ENCODE measurements at regions not wholly inside any gene's neighbourhood (a gene's known extent, or its start where the extent isn't known, plus 50 kb on each side); places are given as distances from the start of the nearest gene placed in this dataset.

DNA sequence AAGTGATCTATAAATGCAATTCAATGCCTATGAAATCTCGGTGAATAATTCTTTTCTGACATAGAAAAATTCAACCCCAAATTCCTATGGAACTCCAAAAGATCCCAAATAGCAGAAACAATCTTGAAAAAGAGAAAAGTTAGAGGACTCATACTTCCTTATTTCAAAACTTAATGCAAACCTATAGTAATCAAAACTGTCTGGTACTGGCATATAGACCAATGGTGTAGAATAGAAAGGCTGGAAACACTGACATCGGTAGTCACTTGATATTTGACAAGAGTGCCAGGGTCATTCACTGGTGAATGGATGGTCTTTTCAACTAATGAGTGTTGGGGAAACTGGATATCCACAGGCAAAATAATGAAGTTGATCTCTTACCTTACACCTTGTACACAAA lies 637.1 kb upstream of the PCDH9 start:
- H3K4ac ChIP-seq (ENCODE audit: low read length), result no peak overlapping the region
- H3K36me3 ChIP-seq (replicated peaks in 1 of 2; ENCODE audit: control insufficient read depth in 2 of 2, insufficient read depth in 2 of 2, low read length in 2 of 2), result no peaks in the 10 kb centered on the region

DNA sequence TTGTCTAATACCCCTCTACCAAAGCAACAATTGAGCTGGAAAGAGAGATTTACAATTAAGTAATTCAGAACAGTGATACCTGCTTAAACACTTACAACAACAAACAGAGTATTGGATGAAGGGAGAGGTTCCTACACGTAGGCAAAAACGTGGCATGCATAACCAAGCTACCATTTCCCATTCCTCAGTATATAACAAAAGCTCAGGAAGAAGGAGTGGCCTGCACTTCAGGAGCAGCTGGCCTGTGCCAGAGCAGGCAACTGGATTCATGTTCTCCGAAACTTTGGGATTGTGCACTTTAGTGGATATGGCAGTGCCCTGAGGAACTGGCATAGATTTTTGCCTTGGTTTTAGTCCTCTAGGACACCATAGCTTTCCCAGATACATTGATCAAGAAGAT lies 630.2 kb upstream of the PCDH9 start:
- Histone ChIP-seq H3K18ac (ENCODE audit: low read length) (no peak overlapping the region), H3K4me3 (ENCODE audit: low read length in 2 of 2) (no peak overlapping the region), H3K36me3 (replicated peaks in 1 of 2; ENCODE audit: control insufficient read depth in 2 of 2, insufficient read depth in 2 of 2, low read length in 2 of 2) (no peaks in the 10 kb centered on the region), H2BK12ac (ENCODE audit: low read length) (no peak overlapping the region), H3K79me1 (ENCODE audit: low read depth, low read length) (no peaks in the 10 kb centered on the region), H3K14ac (ENCODE audit: low read length) (no peak overlapping the region), H2AK5ac (ENCODE audit: low read depth, low read length) (no peak overlapping the region), H2BK15ac (ENCODE audit: low read length) (no peak overlapping the region), H3K27me3 (ENCODE audit: control insufficient read depth in 3 of 3, insufficient read depth in 3 of 3, low read depth in 1 of 3, low read length in 3 of 3) (no peaks in the 10 kb centered on the region), H3K9me3 (replicated peaks in 1 of 2; ENCODE audit: control insufficient read depth in 2 of 2, insufficient read depth in 1 of 2, low read depth in 1 of 2, low read length in 2 of 2) (peaks cover 0 to 2% of the 10 kb centered on the region in 2 donors), H2BK5ac (ENCODE audit: low read length) (no peak overlapping the region), H4K91ac (ENCODE audit: low read depth, low read length, poor library complexity) (no peak overlapping the region), H3K23ac (ENCODE audit: low read depth, low read length, poor library complexity) (no peak overlapping the region), H3K4me1 (ENCODE audit: control insufficient read depth in 2 of 2, insufficient read depth in 1 of 2, low read depth in 1 of 2, low read length in 2 of 2) (no peaks in the 10 kb centered on the region), H3K27ac (replicated peaks; ENCODE audit: low read length) (no peak overlapping the region), H2AFZ (ENCODE audit: low read length) (peak overlapping the region; percentile 84), H2BK120ac (ENCODE audit: low read depth, low read length) (no peak overlapping the region), H3K4ac (ENCODE audit: low read length) (no peak overlapping the region), H3K9ac (ENCODE audit: low read depth, low read length, poor library complexity) (no peak overlapping the region), H3K4me2 (ENCODE audit: insufficient read depth, low read length, poor library complexity, severe bottlenecking) (no peak overlapping the region), H4K8ac (ENCODE audit: low read depth, low read length) (no peak overlapping the region)
- no CpG with 5 or more reads among the region's 3 CpGs for WGBS, 2 donors (ENCODE audit: extremely low coverage in 2 of 2, insufficient read length in 2 of 2, insufficient replicate concordance in 1 of 2)
- no peak for DNase-seq (ENCODE audit: low spot score)

More for the DNA sequence above, 637.1 kb upstream of the PCDH9 start:
- no peak overlapping the region for H3K18ac ChIP-seq (ENCODE audit: low read length)
- no peak for DNase-seq (ENCODE audit: low spot score)
- H2BK5ac ChIP-seq (ENCODE audit: low read length), result no peak overlapping the region
- H3K9ac ChIP-seq (ENCODE audit: low read depth, low read length, poor library complexity), result no peak overlapping the region
- H3K4me2 ChIP-seq (ENCODE audit: insufficient read depth, low read length, poor library complexity, severe bottlenecking), result no peak overlapping the region
- H2BK12ac ChIP-seq (ENCODE audit: low read length), result no peak overlapping the region
- no CpG with 5 or more reads among the region's 2 CpGs for WGBS, 2 donors (ENCODE audit: extremely low coverage in 2 of 2, insufficient read length in 2 of 2, insufficient replicate concordance in 1 of 2)
- no peaks in the 10 kb centered on the region for H3K27me3 ChIP-seq (ENCODE audit: control insufficient read depth in 3 of 3, insufficient read depth in 3 of 3, low read depth in 1 of 3, low read length in 3 of 3)
- no peak overlapping the region for H2BK15ac ChIP-seq (ENCODE audit: low read length)
- no peak overlapping the region for H2BK120ac ChIP-seq (ENCODE audit: low read depth, low read length)
- H4K91ac ChIP-seq (ENCODE audit: low read depth, low read length, poor library complexity), result no peak overlapping the region
- H3K14ac ChIP-seq (ENCODE audit: low read length), result no peak overlapping the region
- peaks cover 0 to 8% of the 10 kb centered on the region in 2 donors for H3K9me3 ChIP-seq (replicated peaks in 1 of 2; ENCODE audit: control insufficient read depth in 2 of 2, insufficient read depth in 1 of 2, low read depth in 1 of 2, low read length in 2 of 2)
- no peaks in the 10 kb centered on the region for H3K4me1 ChIP-seq (ENCODE audit: control insufficient read depth in 2 of 2, insufficient read depth in 1 of 2, low read depth in 1 of 2, low read length in 2 of 2)
- no peak overlapping the region for H4K8ac ChIP-seq (ENCODE audit: low read depth, low read length)
- H3K27ac ChIP-seq (replicated peaks; ENCODE audit: low read length), result no peak overlapping the region
- H3K4me3 ChIP-seq (ENCODE audit: low read length in 2 of 2), result no peak overlapping the region
- no peaks in the 10 kb centered on the region for H3K79me1 ChIP-seq (ENCODE audit: low read depth, low read length)
- no peak overlapping the region for H2AK5ac ChIP-seq (ENCODE audit: low read depth, low read length)
- no peak overlapping the region for H2AFZ ChIP-seq (ENCODE audit: low read length)
- H3K23ac ChIP-seq (ENCODE audit: low read depth, low read length, poor library complexity), result no peak overlapping the region

DNA sequence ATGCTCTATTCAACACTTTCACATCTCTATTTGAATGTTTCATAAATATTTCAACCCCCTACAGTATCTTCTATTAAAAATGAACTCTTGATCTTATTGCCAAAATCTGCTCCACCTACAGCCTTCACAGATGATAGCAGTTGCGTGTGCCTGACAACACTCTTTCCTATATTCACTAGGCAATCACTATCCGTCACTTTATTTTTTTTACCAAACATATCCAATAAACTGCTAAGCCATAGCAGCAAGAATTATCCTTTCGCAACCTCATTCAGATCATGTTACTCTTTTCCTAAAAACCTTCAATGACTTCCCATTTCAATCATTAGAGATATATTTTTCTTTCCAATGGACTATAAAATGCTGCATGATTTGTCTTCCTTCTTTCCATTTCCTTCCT lies 629.8 kb upstream of the PCDH9 start:
- Histone ChIP-seq H3K27me3 (ENCODE audit: control insufficient read depth in 3 of 3, insufficient read depth in 3 of 3, low read depth in 1 of 3, low read length in 3 of 3) (no peaks in the 10 kb centered on the region), H2AFZ (ENCODE audit: low read length) (peak overlapping the region; percentile 84), H3K4me3 (ENCODE audit: low read length in 2 of 2) (no peak overlapping the region), H2BK12ac (ENCODE audit: low read length) (no peak overlapping the region), H4K8ac (ENCODE audit: low read depth, low read length) (no peak overlapping the region), H3K4ac (ENCODE audit: low read length) (no peak overlapping the region), H2BK15ac (ENCODE audit: low read length) (no peak overlapping the region), H2BK5ac (ENCODE audit: low read length) (no peak overlapping the region), H4K91ac (ENCODE audit: low read depth, low read length, poor library complexity) (no peak overlapping the region), H3K9me3 (replicated peaks in 1 of 2; ENCODE audit: control insufficient read depth in 2 of 2, insufficient read depth in 1 of 2, low read depth in 1 of 2, low read length in 2 of 2) (peaks cover 0 to 2% of the 10 kb centered on the region in 2 donors), H3K4me1 (ENCODE audit: control insufficient read depth in 2 of 2, insufficient read depth in 1 of 2, low read depth in 1 of 2, low read length in 2 of 2) (no peaks in the 10 kb centered on the region), H3K18ac (ENCODE audit: low read length) (no peak overlapping the region), H3K79me1 (ENCODE audit: low read depth, low read length) (no peaks in the 10 kb centered on the region), H3K36me3 (replicated peaks in 1 of 2; ENCODE audit: control insufficient read depth in 2 of 2, insufficient read depth in 2 of 2, low read length in 2 of 2) (no peaks in the 10 kb centered on the region), H3K9ac (ENCODE audit: low read depth, low read length, poor library complexity) (no peak overlapping the region), H3K27ac (replicated peaks; ENCODE audit: low read length) (no peak overlapping the region), H3K4me2 (ENCODE audit: insufficient read depth, low read length, poor library complexity, severe bottlenecking) (no peak overlapping the region), H2AK5ac (ENCODE audit: low read depth, low read length) (no peak overlapping the region), H2BK120ac (ENCODE audit: low read depth, low read length) (no peak overlapping the region), H3K14ac (ENCODE audit: low read length) (no peak overlapping the region), H3K23ac (ENCODE audit: low read depth, low read length, poor library complexity) (no peak overlapping the region)
- no CpG with 5 or more reads among the region's 3 CpGs for WGBS, 2 donors (ENCODE audit: extremely low coverage in 2 of 2, insufficient read length in 2 of 2, insufficient replicate concordance in 1 of 2)
- DNase-seq (ENCODE audit: low spot score), result no peak

DNA sequence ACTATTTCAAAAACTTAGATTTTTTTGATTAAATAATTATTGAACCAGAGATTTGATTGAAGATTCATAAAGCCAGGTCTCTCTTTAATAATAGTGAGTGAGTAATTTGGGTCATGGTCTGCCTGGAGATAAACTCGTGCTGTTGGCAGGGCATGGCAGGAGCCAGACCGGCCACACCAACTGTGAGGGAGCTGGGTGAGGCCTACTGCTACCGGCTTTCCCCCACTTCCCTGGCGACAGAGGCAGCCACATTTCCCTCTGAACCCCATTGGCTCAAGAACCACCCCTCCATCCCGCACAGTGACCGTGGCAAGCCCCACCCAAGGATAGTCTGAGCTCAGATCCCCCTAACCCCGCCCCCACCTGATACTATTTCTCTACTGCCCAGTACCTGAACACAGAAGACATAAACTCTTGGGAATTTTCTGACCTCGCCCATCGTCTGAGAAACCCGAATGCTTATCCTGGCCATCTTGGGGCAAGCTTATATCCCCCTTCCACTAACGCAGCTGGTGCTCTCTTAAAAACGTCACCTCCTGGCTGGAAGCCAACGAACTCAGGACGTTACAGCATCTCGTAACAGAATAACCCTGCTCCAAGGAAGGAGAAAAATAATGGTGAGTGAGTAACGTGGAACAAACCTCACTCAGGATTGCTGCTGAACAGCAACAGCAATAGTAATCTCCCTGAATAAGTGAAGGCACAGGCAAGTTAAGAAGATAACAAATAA lies 627.6 kb upstream of the PCDH9 start:
- Histone ChIP-seq H4K8ac (ENCODE audit: low read depth, low read length) (no peak overlapping the region), H3K27ac (replicated peaks; ENCODE audit: low read length) (no peak overlapping the region), H2BK15ac (ENCODE audit: low read length) (no peak overlapping the region), H4K91ac (ENCODE audit: low read depth, low read length, poor library complexity) (no peak overlapping the region), H3K4ac (ENCODE audit: low read length) (no peak overlapping the region), H3K79me1 (ENCODE audit: low read depth, low read length) (no peaks in the 10 kb centered on the region), H3K4me1 (ENCODE audit: control insufficient read depth in 2 of 2, insufficient read depth in 1 of 2, low read depth in 1 of 2, low read length in 2 of 2) (no peaks in the 10 kb centered on the region), H3K9me3 (replicated peaks in 1 of 2; ENCODE audit: control insufficient read depth in 2 of 2, insufficient read depth in 1 of 2, low read depth in 1 of 2, low read length in 2 of 2) (peaks cover 0 to 2% of the 10 kb centered on the region in 2 donors), H3K4me3 (ENCODE audit: low read length in 2 of 2) (no peak overlapping the region), H3K27me3 (ENCODE audit: control insufficient read depth in 3 of 3, insufficient read depth in 3 of 3, low read depth in 1 of 3, low read length in 3 of 3) (no peaks in the 10 kb centered on the region), H3K36me3 (replicated peaks in 1 of 2; ENCODE audit: control insufficient read depth in 2 of 2, insufficient read depth in 2 of 2, low read length in 2 of 2) (no peaks in the 10 kb centered on the region), H2BK12ac (ENCODE audit: low read length) (no peak overlapping the region), H2BK5ac (ENCODE audit: low read length) (no peak overlapping the region), H3K9ac (ENCODE audit: low read depth, low read length, poor library complexity) (no peak overlapping the region), H3K14ac (ENCODE audit: low read length) (peak overlapping the region; percentile 38), H3K4me2 (ENCODE audit: insufficient read depth, low read length, poor library complexity, severe bottlenecking) (no peak overlapping the region), H2BK120ac (ENCODE audit: low read depth, low read length) (no peak overlapping the region), H3K23ac (ENCODE audit: low read depth, low read length, poor library complexity) (no peak overlapping the region), H3K18ac (ENCODE audit: low read length) (no peak overlapping the region), H2AK5ac (ENCODE audit: low read depth, low read length) (no peak overlapping the region), H2AFZ (ENCODE audit: low read length) (peak overlapping the region; percentile 39)
- WGBS, 2 donors (ENCODE audit: extremely low coverage in 2 of 2, insufficient read length in 2 of 2, insufficient replicate concordance in 1 of 2), result no CpG with 5 or more reads among the region's 16 CpGs
- DNase-seq (ENCODE audit: low spot score), result no peak
